Activated B cell treated with CpG ODN at 0.5 μM for 24 hours (primary cell): ENCODE measurements at regions not wholly inside any gene's neighbourhood (a gene's known extent, or its start where the extent isn't known, plus 50 kb on each side); places are given as distances from the start of the nearest gene placed in this dataset.

Source experiments
- ATAC-seq: fragments of 200-7000 bp; cut with Tn5 transposase; one replicate; pipeline ENCODE4 v1.10.0; 2021; ENCODE audit warnings: low read depth, mild to moderate bottlenecking, moderate library complexity
- CTCF ChIA-PET: fragments of 350-600 bp; sonication (Branson Sonifier 250); formaldehyde crosslinking; loops from one replicate; lab custom pipeline; 2021; ENCODE audit warnings: antibody characterized with exemption; lab: Charles Lee
- POLR2A ChIA-PET: fragments of 350-600 bp; sonication (Branson Sonifier 250); formaldehyde crosslinking; loops from one replicate; lab custom pipeline; 2021; ENCODE audit warnings: antibody characterized with exemption; lab: Charles Lee
- DNase-seq: peaks from one replicate; pipeline ENCODE4 v3.0.0; 2022
- H3K27ac Mint-ChIP-seq: one replicate; pipeline ENCODE4 v1.8.0; 2020; ENCODE audit warnings: mixed read lengths
- H3K27me3 Mint-ChIP-seq: one replicate; pipeline ENCODE4 v1.8.0; 2021; ENCODE audit warnings: mixed read lengths
- H3K36me3 Mint-ChIP-seq: one replicate; pipeline ENCODE4 v1.8.0; 2021; ENCODE audit warnings: low read depth, mixed read lengths
- H3K4me1 Mint-ChIP-seq: one replicate; pipeline ENCODE4 v1.8.0; 2021; ENCODE audit warnings: mixed read lengths
- H3K4me3 Mint-ChIP-seq: one replicate; pipeline ENCODE4 v1.8.0; 2020; ENCODE audit warnings: mild to moderate bottlenecking, mixed read lengths
- H3K9me3 Mint-ChIP-seq: one replicate; pipeline ENCODE4 v1.8.0; 2020; ENCODE audit warnings: mixed read lengths
- CTCF ChIP-seq: fragments of 200-600 bp; IDR thresholded peaks from one replicate; pipeline ENCODE4 v1.8.0; 2022; ENCODE audit warnings: antibody characterized with exemption, mild to moderate bottlenecking
- intact Hi-C: fragments of 100-400 bp; cut with micrococcal nuclease; formaldehyde crosslinking; loops from one replicate; pipeline ENCODE4 v1.15.1; 2024

DNA sequence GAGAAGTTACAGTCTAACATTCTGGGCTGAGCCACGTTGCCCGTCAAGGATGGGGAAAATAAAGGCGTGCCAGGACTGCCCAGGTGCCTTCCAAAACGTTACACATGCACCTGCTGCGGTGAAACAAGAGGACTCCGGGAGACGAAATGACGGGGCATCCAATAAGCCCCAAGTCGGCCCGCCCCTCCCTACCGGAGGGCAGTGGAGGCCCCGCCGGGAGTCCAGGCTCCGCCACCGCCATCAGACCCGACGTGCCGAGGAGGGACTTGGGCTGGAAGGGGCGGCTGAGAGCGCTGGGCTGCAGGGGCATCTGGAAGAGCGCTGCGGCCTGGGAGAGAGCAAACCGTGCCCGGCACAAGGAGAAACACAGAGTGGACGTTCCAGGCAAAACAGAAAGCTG is 112.5 kb upstream of the GPC1 start:
- peaks cover 3% of the 10 kb centered on the region for H3K27me3 Mint-ChIP-seq
- no peak overlapping the region for H3K27ac Mint-ChIP-seq
- ATAC-seq (no peak), DNase-seq (no peak)
- intact Hi-C loops = no loop called here
- no peaks in the 10 kb centered on the region for H3K36me3 Mint-ChIP-seq
- TF ChIP-seq CTCF = no peak
- ChIA-PET CTCF (no interaction called here), POLR2A (no interaction called here)
- H3K4me1 Mint-ChIP-seq = no peaks in the 10 kb centered on the region
- H3K4me3 Mint-ChIP-seq = no peak overlapping the region
- H3K9me3 Mint-ChIP-seq = no peaks in the 10 kb centered on the region

DNA sequence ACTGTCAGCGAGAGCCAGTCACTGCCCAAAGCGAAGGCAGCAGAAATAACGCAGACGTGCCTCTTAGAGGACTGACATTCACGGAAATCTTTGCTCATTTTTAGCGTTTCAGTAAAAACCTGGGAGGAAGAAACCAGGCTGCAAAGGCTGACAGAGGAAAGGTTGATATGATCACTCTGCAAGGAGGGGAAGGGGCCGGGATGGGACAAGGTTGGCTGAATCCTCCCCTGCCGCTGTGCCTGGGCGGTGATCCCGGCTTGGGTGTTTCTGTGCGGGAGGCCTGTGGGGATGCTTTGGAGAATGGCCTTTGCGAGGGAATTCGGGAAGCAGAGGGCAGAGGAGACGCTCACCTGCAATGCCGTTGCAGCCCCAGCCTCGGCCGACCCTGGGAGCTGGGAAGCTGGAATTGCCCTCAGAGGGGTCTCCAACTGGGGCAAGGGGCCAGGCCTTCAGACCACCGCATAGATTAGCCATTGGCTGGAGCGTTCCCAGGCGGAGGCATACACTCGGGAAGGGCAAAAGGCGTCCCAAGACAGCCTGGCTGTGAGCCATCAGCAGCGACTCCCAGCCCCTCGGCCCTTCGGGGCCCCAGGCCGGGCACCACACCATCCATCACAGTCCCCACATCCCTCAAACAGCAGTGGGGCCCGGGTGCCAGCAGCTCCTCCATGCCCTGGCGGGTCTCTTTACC is 111.7 kb upstream of the GPC1 start:
- no peaks in the 10 kb centered on the region for H3K9me3 Mint-ChIP-seq
- no peak for ATAC-seq
- H3K27ac Mint-ChIP-seq = no peak overlapping the region
- H3K4me1 Mint-ChIP-seq = no peaks in the 10 kb centered on the region
- no peaks in the 10 kb centered on the region for H3K36me3 Mint-ChIP-seq
- peaks cover 4% of the 10 kb centered on the region for H3K27me3 Mint-ChIP-seq
- no peak for DNase-seq
- POLR2A ChIA-PET = no interaction called here
- intact Hi-C loops = no loop called here
- CTCF ChIA-PET = no interaction called here
- no peak overlapping the region for H3K4me3 Mint-ChIP-seq
- no peak for TF ChIP-seq CTCF

- peaks cover 9% of the 10 kb centered on the region for H3K27me3 Mint-ChIP-seq
- H3K4me3 Mint-ChIP-seq = no peak overlapping the region
- no peaks in the 10 kb centered on the region for H3K9me3 Mint-ChIP-seq
- ChIA-PET POLR2A (no interaction called here), CTCF (no interaction called here)
- H3K27ac Mint-ChIP-seq = no peak overlapping the region
- no peaks in the 10 kb centered on the region for H3K36me3 Mint-ChIP-seq
- no peak for TF ChIP-seq CTCF
- ATAC-seq (no peak), DNase-seq (no peak)
- intact Hi-C loops = no loop called here
- H3K4me1 Mint-ChIP-seq = no peaks in the 10 kb centered on the region
Measured at GRCh38 chr2:240324312-240325015, 111.0 kb upstream of the GPC1 start.

GRCh38 chr2:240325016-240326007 is 110.2 kb upstream of the GPC1 start:
- intact Hi-C loops = no loop called here
- DNase-seq = no peak
- Mint-ChIP-seq H3K27me3 (peaks cover 9% of the 10 kb centered on the region), H3K4me3 (no peak overlapping the region), H3K27ac (no peak overlapping the region), H3K9me3 (no peaks in the 10 kb centered on the region), H3K4me1 (no peaks in the 10 kb centered on the region), H3K36me3 (no peaks in the 10 kb centered on the region)
- ChIA-PET POLR2A (no interaction called here), CTCF (no interaction called here)
- ATAC-seq = no peak
- no peak for TF ChIP-seq CTCF

DNA sequence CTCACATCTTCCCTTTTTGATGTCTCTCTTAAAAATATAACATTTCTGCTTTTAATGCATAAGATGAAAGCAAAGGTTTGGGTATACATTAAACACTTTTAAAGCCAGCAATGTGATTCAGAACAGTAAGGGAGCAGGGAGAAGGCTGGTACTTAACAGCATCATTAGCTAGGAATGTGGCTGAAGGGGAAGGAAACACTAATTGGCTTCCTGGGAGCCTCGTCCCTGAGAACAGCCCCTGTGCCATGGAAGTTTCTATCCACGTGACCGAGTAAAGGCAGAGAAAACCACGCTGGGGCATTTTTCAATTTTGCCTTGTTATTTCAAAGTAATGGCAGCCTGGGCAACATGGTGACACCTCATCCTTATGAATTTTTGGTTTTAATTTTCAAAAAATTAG is 109.2 kb upstream of the GPC1 start:
- H3K27ac Mint-ChIP-seq = no peak overlapping the region
- H3K36me3 Mint-ChIP-seq = no peaks in the 10 kb centered on the region
- POLR2A ChIA-PET = no interaction called here
- intact Hi-C loops = no loop called here
- ATAC-seq (no peak), DNase-seq (no peak)
- peaks cover 9% of the 10 kb centered on the region for H3K27me3 Mint-ChIP-seq
- CTCF ChIA-PET = no interaction called here
- H3K9me3 Mint-ChIP-seq = peaks cover 5% of the 10 kb centered on the region
- no peak overlapping the region for H3K4me3 Mint-ChIP-seq
- H3K4me1 Mint-ChIP-seq = no peaks in the 10 kb centered on the region
- TF ChIP-seq CTCF = no peak
